Transverse colon (tissue), 4 donors: ENCODE measurements at regions not wholly inside any gene's neighbourhood (a gene's known extent, or its start where the extent isn't known, plus 50 kb on each side); places are given as distances from the start of the nearest gene placed in this dataset.
"Not testable (repeated sequence)": the region's sequence is repeated elsewhere in the genome, so short reads cannot be mapped to it uniquely, and the experiment has no call there.

Source experiments
- POLR2A ChIP-seq: fragments of 450-650 bp; IDR thresholded peaks from one replicate; pipeline ENCODE4 v1.6.1; 2016; ENCODE audit warnings: antibody characterized with exemption, mild to moderate bottlenecking, moderate library complexity
- POLR2AphosphoS5 ChIP-seq, 3 donors: sonication (generic); formaldehyde crosslinking; IDR thresholded peaks; one replicate each; pipeline ENCODE4 v1.6.1; 2016; ENCODE audit warnings: antibody characterized with exemption in 3 of 3
- TF ChIP-seq, protein P1 (sequence below), 5 experiments: fragments of 200-600 bp in 3 of 5; fragments of 450-650 bp in 2 of 5; sonication (generic) in 3 of 5; IDR thresholded peaks; 1 replicate in 2 of 5; 2 replicates in 3 of 5; pipeline ENCODE4 v1.5.1; 2016 to 2017; ENCODE audit warnings: antibody characterized with exemption in 5 of 5, inconsistent platforms in 3 of 5, mild to moderate bottlenecking in 2 of 5, moderate library complexity in 1 of 5

DNA sequence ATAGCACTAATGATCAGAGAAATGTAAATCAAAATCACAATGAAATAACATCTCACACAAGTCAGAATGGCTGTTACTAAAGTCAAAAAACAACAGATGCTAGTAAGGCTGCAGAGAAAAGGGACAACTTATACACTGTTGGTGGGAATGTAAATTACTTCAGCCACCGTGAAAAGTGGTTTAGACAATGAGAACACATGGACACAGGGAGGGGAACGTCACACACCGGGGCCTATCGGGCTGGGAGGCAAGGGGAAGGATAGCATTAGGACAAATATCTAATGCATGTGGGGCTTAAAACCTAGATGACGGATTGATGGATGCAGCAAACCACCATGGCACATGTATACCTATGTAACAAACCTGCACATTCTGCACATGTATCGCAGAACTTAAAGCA lies 602.0 kb downstream of the SATB2 start:
- TF ChIP-seq, protein P1, sequence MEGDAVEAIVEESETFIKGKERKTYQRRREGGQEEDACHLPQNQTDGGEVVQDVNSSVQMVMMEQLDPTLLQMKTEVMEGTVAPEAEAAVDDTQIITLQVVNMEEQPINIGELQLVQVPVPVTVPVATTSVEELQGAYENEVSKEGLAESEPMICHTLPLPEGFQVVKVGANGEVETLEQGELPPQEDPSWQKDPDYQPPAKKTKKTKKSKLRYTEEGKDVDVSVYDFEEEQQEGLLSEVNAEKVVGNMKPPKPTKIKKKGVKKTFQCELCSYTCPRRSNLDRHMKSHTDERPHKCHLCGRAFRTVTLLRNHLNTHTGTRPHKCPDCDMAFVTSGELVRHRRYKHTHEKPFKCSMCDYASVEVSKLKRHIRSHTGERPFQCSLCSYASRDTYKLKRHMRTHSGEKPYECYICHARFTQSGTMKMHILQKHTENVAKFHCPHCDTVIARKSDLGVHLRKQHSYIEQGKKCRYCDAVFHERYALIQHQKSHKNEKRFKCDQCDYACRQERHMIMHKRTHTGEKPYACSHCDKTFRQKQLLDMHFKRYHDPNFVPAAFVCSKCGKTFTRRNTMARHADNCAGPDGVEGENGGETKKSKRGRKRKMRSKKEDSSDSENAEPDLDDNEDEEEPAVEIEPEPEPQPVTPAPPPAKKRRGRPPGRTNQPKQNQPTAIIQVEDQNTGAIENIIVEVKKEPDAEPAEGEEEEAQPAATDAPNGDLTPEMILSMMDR (IDR thresholded peaks at IDR 0.05), result not testable (repeated sequence)
- TF ChIP-seq POLR2A; POLR2AphosphoS5 (IDR thresholded peaks at IDR 0.05): not testable (repeated sequence)
